SK-N-SH (cell line): ENCODE measurements at regions not wholly inside any gene's neighbourhood (a gene's known extent, or its start where the extent isn't known, plus 50 kb on each side); places are given as distances from the start of the nearest gene placed in this dataset.
"Not testable (repeated sequence)": the region's sequence is repeated elsewhere in the genome, so short reads cannot be mapped to it uniquely, and the experiment has no call there.

ENCODE experiments used
- CTCF ChIA-PET: fragments of 300-600, 350-600 bp; formaldehyde crosslinking; extraction: SDS; loops from one replicate; lab custom pipeline; 2021; lab: Yijun Ruan, JAX
- POLR2A ChIA-PET: fragments of 350-600 bp; sonication (Branson Sonifier 250); formaldehyde crosslinking; extraction: SDS; loops from one replicate; lab custom pipeline; 2020; ENCODE audit warnings: antibody characterized with exemption, inconsistent platforms; lab: Yijun Ruan, JAX
- DNase-seq: peaks from one replicate; pipeline ENCODE4 v3.0.0; 2012
- H2AFZ ChIP-seq: fragments of 200-600 bp; sonication (generic); 2 replicates; pipeline ENCODE4 v1.8.1; 2016; ENCODE audit warnings: antibody characterized with exemption, mild to moderate bottlenecking, low read depth
- H3F3A ChIP-seq: fragments of 200-600 bp; sonication (generic); replicated peaks from 2 replicates; pipeline ENCODE3; 2016; ENCODE audit warnings: antibody characterized with exemption, mild to moderate bottlenecking; ENCODE audit not compliant: insufficient read depth
- H3K27ac ChIP-seq, 2 experiments: fragments of 200-500 bp in 1 of 2; fragments of 200-600 bp in 1 of 2; sonication (Bioruptor generic) in 1 of 2; sonication (generic), shearing (Covaris generic) in 1 of 2; 2 replicates each; pipeline versions ENCODE4 v1.5.1 to v1.6.1; 2014 to 2016; ENCODE audit warnings: low read depth in 2 of 2, inconsistent platforms in 1 of 2, low read length in 1 of 2, mild to moderate bottlenecking in 1 of 2, mixed read lengths in 1 of 2
- H3K27me3 ChIP-seq: fragments of 200-600 bp; sonication (generic), shearing (Covaris generic); 2 replicates; pipeline ENCODE4 v1.6.1; 2016; ENCODE audit warnings: mixed run types; ENCODE audit not compliant: insufficient read depth
- H3K36me3 ChIP-seq, 2 experiments: fragments of 200-500 bp in 1 of 2; fragments of 200-600 bp in 1 of 2; sonication (Bioruptor generic) in 1 of 2; sonication (generic) in 1 of 2; replicated peaks in 1 of 2; 2 replicates each; pipeline versions ENCODE3 to v1.5.1; 2014 to 2016; ENCODE audit warnings: low read length in 1 of 2, mild to moderate bottlenecking in 1 of 2; ENCODE audit not compliant: insufficient read depth in 2 of 2, control insufficient read depth in 1 of 2
- H3K4me1 ChIP-seq, 2 experiments: fragments of 200-500 bp in 1 of 2; fragments of 200-600 bp in 1 of 2; sonication (Bioruptor generic) in 1 of 2; sonication (generic), shearing (Covaris generic) in 1 of 2; 2 replicates each; pipeline versions ENCODE4 v1.5.1 to v1.6.1; 2014 to 2016; ENCODE audit warnings: low read depth in 1 of 2, low read length in 1 of 2, mixed run types in 1 of 2; ENCODE audit not compliant: insufficient read depth in 2 of 2, control insufficient read depth in 1 of 2
- H3K4me2 ChIP-seq: fragments of 200-600 bp; sonication (generic), shearing (Covaris generic); 2 replicates; pipeline ENCODE4 v1.6.1; 2017; ENCODE audit warnings: mixed run types
- H3K4me3 ChIP-seq, 2 experiments: fragments of 200-500 bp in 1 of 2; fragments of 200-600 bp in 1 of 2; sonication (Bioruptor generic) in 1 of 2; sonication (generic), shearing (Covaris generic) in 1 of 2; 2 replicates each; pipeline versions ENCODE4 v1.5.1 to v1.8.1; 2014 to 2016; ENCODE audit warnings: low read depth in 2 of 2, inconsistent platforms in 1 of 2, low read length in 1 of 2, mild to moderate bottlenecking in 1 of 2, mixed read lengths in 1 of 2, moderate library complexity in 1 of 2
- H3K79me2 ChIP-seq: fragments of 200-600 bp; sonication (generic); 2 replicates; pipeline ENCODE4 v1.8.1; 2017; ENCODE audit warnings: mild to moderate bottlenecking; ENCODE audit not compliant: insufficient read depth
- H3K9ac ChIP-seq: fragments of 200-600 bp; sonication (generic); 2 replicates; pipeline ENCODE4 v1.6.1; 2017; ENCODE audit warnings: mixed run types
- H3K9me2 ChIP-seq: fragments of 200-600 bp; sonication (generic); 2 replicates; pipeline ENCODE4 v1.6.1; 2017; ENCODE audit warnings: mixed run types
- H3K9me3 ChIP-seq: fragments of 200-600 bp; sonication (generic); 2 replicates; pipeline ENCODE4 v1.6.1; 2017; ENCODE audit warnings: mixed run types, mild to moderate bottlenecking, moderate library complexity
- H4K20me1 ChIP-seq: fragments of 200-600 bp; sonication (generic); 2 replicates; pipeline ENCODE4 v1.6.1; 2017; ENCODE audit warnings: mild to moderate bottlenecking, mixed run types; ENCODE audit not compliant: insufficient read depth
- CHD2 ChIP-seq: fragments of 150-350 bp; IDR thresholded peaks from 2 replicates; pipeline ENCODE4 v1.6.1; 2018; ENCODE audit warnings: low read length; ENCODE audit not compliant: partially characterized antibody
- ELF1 ChIP-seq: IDR thresholded peaks from 2 replicates; pipeline ENCODE4 v1.4.0; 2012
- EP300 ChIP-seq, 2 experiments: IDR thresholded peaks; 2 replicates each; pipeline versions ENCODE4 v1.4.0 to v1.6.1; 2012; ENCODE audit warnings: borderline replicate concordance in 1 of 2, low read depth in 1 of 2, low read length in 1 of 2
- EZH2phosphoT487 ChIP-seq: fragments of 200-600 bp; sonication (generic); IDR thresholded peaks from 2 replicates; pipeline ENCODE4 v1.6.1; 2017; ENCODE audit warnings: low read depth, mixed run types, mild to moderate bottlenecking, antibody characterized with exemption, moderate library complexity, borderline replicate concordance
- FOSL2 ChIP-seq: IDR thresholded peaks from 2 replicates; pipeline ENCODE4 v1.4.0; 2012; ENCODE audit warnings: low read depth, mild to moderate bottlenecking, moderate library complexity, borderline replicate concordance
- FOXJ3 ChIP-seq: sonication (generic); formaldehyde crosslinking; IDR thresholded peaks from 2 replicates; pipeline ENCODE4 v1.5.1; 2020; ENCODE audit warnings: mild to moderate bottlenecking, missing genetic modification reagents
- GABPA ChIP-seq: IDR thresholded peaks from 2 replicates; pipeline ENCODE4 v1.4.0; 2012; ENCODE audit warnings: low read depth, mild to moderate bottlenecking
- GATA2 ChIP-seq: sonication (generic); formaldehyde crosslinking; IDR thresholded peaks from 2 replicates; pipeline ENCODE4 v1.5.0; 2020; ENCODE audit warnings: mild to moderate bottlenecking, missing genetic modification reagents
- JUND ChIP-seq: IDR thresholded peaks from 2 replicates; pipeline ENCODE4 v1.4.0; 2012
- MXI1 ChIP-seq: IDR thresholded peaks from 2 replicates; pipeline ENCODE4 v1.6.1; 2012; ENCODE audit warnings: mild to moderate bottlenecking, low read depth, low read length, improper control_type of control experiment
- NFIC ChIP-seq: IDR thresholded peaks from 2 replicates; pipeline ENCODE4 v1.4.0; 2012; ENCODE audit warnings: borderline replicate concordance
- NRF1 ChIP-seq: IDR thresholded peaks from 2 replicates; pipeline ENCODE4 v1.6.1; 2012; ENCODE audit warnings: low read depth, mild to moderate bottlenecking, low read length
- RAD21 ChIP-seq: IDR thresholded peaks from 2 replicates; pipeline ENCODE4 v1.6.1; 2012; ENCODE audit warnings: mild to moderate bottlenecking, low read length
- SMC3 ChIP-seq: IDR thresholded peaks from 2 replicates; pipeline ENCODE4 v1.6.1; 2012; ENCODE audit warnings: low read depth, low read length, improper control_type of control experiment
- TAF1 ChIP-seq: IDR thresholded peaks from 2 replicates; pipeline ENCODE4 v1.6.1; 2012; ENCODE audit warnings: low read depth, mild to moderate bottlenecking, low read length, moderate library complexity, borderline replicate concordance
- TCF12 ChIP-seq: IDR thresholded peaks from 2 replicates; pipeline ENCODE4 v1.4.0; 2012
- TEAD4 ChIP-seq: IDR thresholded peaks from 2 replicates; pipeline ENCODE4 v1.4.0; 2012; ENCODE audit warnings: mild to moderate bottlenecking, borderline replicate concordance; ENCODE audit not compliant: insufficient read depth
- YY1 ChIP-seq: IDR thresholded peaks from 2 replicates; pipeline ENCODE4 v1.4.0; 2012; ENCODE audit warnings: low read depth, mild to moderate bottlenecking
- WGBS: methylation state at CpG from one replicate; pipeline ENCODE4 v1.1.6; 2017; ENCODE audit warnings: low lambda C conversion rate; 5-methylcytosine and 5-hydroxymethylcytosine counted together
- TF ChIP-seq, protein P1 (sequence below): fragments of 150-350 bp; IDR thresholded peaks from 2 replicates; pipeline ENCODE4 v1.6.1; 2016; ENCODE audit warnings: mild to moderate bottlenecking, low read depth, low read length
- TF ChIP-seq, protein P2 (sequence below): IDR thresholded peaks from 2 replicates; pipeline ENCODE4 v1.4.0; 2012; ENCODE audit warnings: low read depth

DNA sequence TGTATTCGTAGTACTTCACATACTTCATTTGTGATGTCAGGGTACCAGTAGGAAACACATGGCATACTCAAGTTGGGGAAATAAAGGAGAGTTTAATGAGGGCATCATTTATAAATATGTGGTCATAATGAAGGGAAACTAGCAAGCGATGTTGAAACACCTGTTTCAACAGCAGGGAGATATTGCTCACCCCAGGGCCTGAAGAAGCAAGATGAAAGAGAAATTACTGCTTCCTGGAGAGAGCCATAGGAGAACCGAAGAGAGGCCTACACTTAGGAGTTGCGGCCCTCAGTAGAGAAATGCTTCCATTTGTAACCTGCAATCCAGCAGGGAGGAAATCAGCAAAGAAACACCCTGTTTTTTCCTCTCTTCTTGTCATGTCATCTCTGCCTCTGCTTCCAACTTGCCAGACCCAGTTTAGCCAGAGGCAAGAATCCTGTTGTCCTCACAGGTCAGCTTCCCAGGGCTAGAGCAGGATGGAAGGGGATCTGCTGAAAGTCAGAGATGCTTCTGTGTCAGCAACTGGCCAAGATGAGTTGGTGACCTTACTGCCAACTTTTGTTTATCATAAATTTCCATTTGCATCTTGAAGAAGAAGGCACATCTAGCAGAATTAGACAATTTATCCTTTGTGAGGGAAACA, 67.6 kb upstream of the TSPAN2 start:
- Histone ChIP-seq H3K4me3 (no peak overlapping the region), H4K20me1 (no peaks in the 10 kb centered on the region), H3K36me3 (no peaks in the 10 kb centered on the region), H3K9me2 (no peaks in the 10 kb centered on the region), H3K9me3 (no peaks in the 10 kb centered on the region), H3K27me3 (no peaks in the 10 kb centered on the region), H2AFZ (no peak overlapping the region), H3K9ac (no peak overlapping the region), H3K79me2 (no peaks in the 10 kb centered on the region), H3K4me1 (peaks cover 4 to 9% of the 10 kb centered on the region in 2 experiments), H3K27ac (peak overlapping the region in 1 of 2 experiments; percentile 68; a peak in 2 of 4 replicates), H3F3A (peaks cover 27% of the 10 kb centered on the region), H3K4me2 (no peak overlapping the region)
- TF ChIP-seq RAD21, result no peak
- no peak for TF ChIP-seq MXI1
- CTCF ChIA-PET, result interaction anchor here (0.8 to 1.8 kb wide), 4 partner anchors 18 to 313 kb away, joined by 3 to 6 read pairs (median 3); no protein-coding TSS in a partner anchor
- WGBS, result 92% methylated on average over 4 of the region's 4 CpGs
- POLR2A ChIA-PET, result no interaction called here
- no peak for DNase-seq

DNA sequence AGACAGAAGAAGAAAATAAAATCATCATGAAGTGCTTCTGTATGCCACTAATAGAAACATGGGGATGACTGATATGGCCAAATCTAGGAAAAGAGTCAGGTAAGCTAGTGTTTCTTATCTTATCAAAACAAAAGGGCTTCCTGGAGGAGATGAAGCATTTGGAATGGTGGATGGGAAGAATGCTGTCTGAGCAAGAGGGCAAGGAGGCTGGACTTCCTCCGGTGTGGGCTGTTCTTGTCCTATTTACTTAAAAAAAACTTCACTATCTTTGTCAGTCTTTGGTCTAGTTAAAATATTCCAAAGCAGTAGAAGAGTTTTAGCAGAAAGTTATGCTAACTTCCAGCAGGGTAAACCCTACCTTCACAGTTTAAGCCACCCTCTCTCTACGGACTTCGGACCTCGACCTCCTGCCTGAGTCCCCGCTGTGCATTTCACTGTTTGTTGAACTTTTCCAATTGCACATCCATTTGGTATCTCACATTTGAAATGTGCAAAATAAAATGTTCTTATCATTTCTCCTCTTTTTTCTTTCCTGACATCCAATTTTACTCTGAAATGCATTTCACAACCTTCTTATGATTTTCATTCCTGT, 64.8 kb upstream of the TSPAN2 start:
- peaks cover 4 to 9% of the 10 kb centered on the region in 2 experiments for H3K4me1 ChIP-seq
- ChIA-PET CTCF (no interaction called here), POLR2A (no interaction called here)
- H3K79me2 ChIP-seq, result no peaks in the 10 kb centered on the region
- H3K9ac ChIP-seq, result no peak overlapping the region
- no peak overlapping the region for H3K4me3 ChIP-seq
- H3K27ac ChIP-seq, result no peak overlapping the region
- no peaks in the 10 kb centered on the region for H3K36me3 ChIP-seq
- DNase-seq, result no peak
- WGBS, result 89% methylated on average over 5 of the region's 5 CpGs
- peaks cover 9% of the 10 kb centered on the region for H3F3A ChIP-seq
- H2AFZ ChIP-seq, result no peak overlapping the region
- no peak for TF ChIP-seq JUND
- no peak for TF ChIP-seq ELF1
- TF ChIP-seq, protein P1, sequence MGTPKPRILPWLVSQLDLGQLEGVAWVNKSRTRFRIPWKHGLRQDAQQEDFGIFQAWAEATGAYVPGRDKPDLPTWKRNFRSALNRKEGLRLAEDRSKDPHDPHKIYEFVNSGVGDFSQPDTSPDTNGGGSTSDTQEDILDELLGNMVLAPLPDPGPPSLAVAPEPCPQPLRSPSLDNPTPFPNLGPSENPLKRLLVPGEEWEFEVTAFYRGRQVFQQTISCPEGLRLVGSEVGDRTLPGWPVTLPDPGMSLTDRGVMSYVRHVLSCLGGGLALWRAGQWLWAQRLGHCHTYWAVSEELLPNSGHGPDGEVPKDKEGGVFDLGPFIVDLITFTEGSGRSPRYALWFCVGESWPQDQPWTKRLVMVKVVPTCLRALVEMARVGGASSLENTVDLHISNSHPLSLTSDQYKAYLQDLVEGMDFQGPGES, result no peak
- TF ChIP-seq EZH2phosphoT487, result no peak
- TF ChIP-seq RAD21, result no peak
- TF ChIP-seq SMC3, result no peak
- no peak for TF ChIP-seq FOXJ3 (CRISPR knock-in tag)
- no peak for TF ChIP-seq NFIC
- no peak for TF ChIP-seq TCF12
- TF ChIP-seq, protein P2, sequence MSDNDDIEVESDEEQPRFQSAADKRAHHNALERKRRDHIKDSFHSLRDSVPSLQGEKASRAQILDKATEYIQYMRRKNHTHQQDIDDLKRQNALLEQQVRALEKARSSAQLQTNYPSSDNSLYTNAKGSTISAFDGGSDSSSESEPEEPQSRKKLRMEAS, result no peak
- TF ChIP-seq GATA2 (CRISPR knock-in tag), result no peak
- no peak for TF ChIP-seq TEAD4
- TF ChIP-seq GABPA, result no peak
- no peak for TF ChIP-seq CHD2
- no peak for TF ChIP-seq TAF1
- no peak for TF ChIP-seq EP300 (IDR thresholded peaks at IDR 0.05; ENCODE audit: borderline replicate concordance in 1 of 2, low read depth in 1 of 2, low read length in 1 of 2)
- TF ChIP-seq NRF1, result no peak
- no peak for TF ChIP-seq YY1
- TF ChIP-seq FOSL2, result no peak
- TF ChIP-seq, all 33 proteins: peak for 0
- Histone ChIP-seq H4K20me1 (no peaks in the 10 kb centered on the region), H3K27me3 (no peaks in the 10 kb centered on the region), H3K9me2 (no peaks in the 10 kb centered on the region), H3K9me3 (no peaks in the 10 kb centered on the region), H3K4me2 (no peak overlapping the region)

DNA sequence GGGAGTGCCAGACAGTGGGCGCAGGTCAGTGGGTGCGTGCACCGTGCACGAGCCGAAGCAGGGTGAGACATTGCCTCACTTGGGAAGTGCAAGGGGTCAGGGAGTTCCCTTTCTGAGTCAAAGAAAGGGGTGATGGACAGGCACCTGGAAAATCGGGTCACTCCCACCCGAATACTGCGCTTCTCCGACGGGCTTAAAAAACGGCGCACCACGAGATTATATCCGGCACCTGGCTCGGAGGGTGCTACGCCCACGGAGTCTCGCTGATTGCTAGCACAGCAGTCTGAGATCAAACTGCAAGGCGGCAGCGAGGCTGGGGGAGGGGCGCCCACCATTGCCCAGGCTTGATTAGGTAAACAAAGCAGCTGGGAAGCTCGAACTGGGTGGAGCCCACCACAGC, 58.6 kb upstream of the TSPAN2 start:
- H3K4me3 ChIP-seq, POLR2A ChIA-PET, DNase-seq, H3K36me3 ChIP-seq, H2AFZ ChIP-seq, H3K4me2 ChIP-seq, H3K79me2 ChIP-seq, H3K27ac ChIP-seq, H3K9me3 ChIP-seq, H3F3A ChIP-seq, H3K9me2 ChIP-seq, H4K20me1 ChIP-seq, H3K27me3 ChIP-seq, H3K4me1 ChIP-seq, H3K9ac ChIP-seq: not testable (repeated sequence)
- 86% methylated on average over 12 of the region's 22 CpGs for WGBS
- CTCF ChIA-PET, result interaction anchor here (2.4 kb wide), 1 partner anchor 448 kb away, joined by 8 read pairs; no protein-coding TSS in a partner anchor
